MM.1S (cell line): ENCODE measurements at regions not wholly inside any gene's neighbourhood (a gene's known extent, or its start where the extent isn't known, plus 50 kb on each side); places are given as distances from the start of the nearest gene placed in this dataset.

Source experiments
- DNase-seq: peaks from one replicate; pipeline ENCODE4 v3.0.0-alpha.2; 2015
- H2AFZ ChIP-seq: fragments of 300-600 bp; sonication (generic); 2 replicates; pipeline ENCODE4 v1.6.0; 2016; ENCODE audit warnings: antibody characterized with exemption, low read length
- H3F3A ChIP-seq: fragments of 300-600 bp; sonication (generic); 2 replicates; pipeline ENCODE4 v1.6.1; 2016; ENCODE audit warnings: mild to moderate bottlenecking, antibody characterized with exemption, low read length, moderate library complexity, mixed read lengths; ENCODE audit not compliant: insufficient read depth
- H3K27ac ChIP-seq: fragments of 300-600 bp; sonication (generic); 2 replicates; pipeline ENCODE4 v1.5.1; 2016; ENCODE audit warnings: mild to moderate bottlenecking, low read length
- H3K27me3 ChIP-seq: fragments of 300-600 bp; sonication (generic); replicated peaks from 2 replicates; pipeline ENCODE4 v1.6.0; 2016; ENCODE audit warnings: low read length; ENCODE audit not compliant: insufficient read depth
- H3K36me3 ChIP-seq: fragments of 300-600 bp; sonication (generic); replicated peaks from 2 replicates; pipeline ENCODE4 v1.6.1; 2016; ENCODE audit warnings: mild to moderate bottlenecking, low read length, mixed read lengths; ENCODE audit not compliant: insufficient read depth
- H3K4me1 ChIP-seq: fragments of 300-600 bp; sonication (generic); 2 replicates; pipeline ENCODE4 v1.6.1; 2016; ENCODE audit warnings: low read length, mixed read lengths
- H3K4me2 ChIP-seq: fragments of 300-600 bp; sonication (generic); 2 replicates; pipeline ENCODE4 v1.6.0; 2016; ENCODE audit warnings: low read depth, low read length
- H3K4me3 ChIP-seq: fragments of 300-600 bp; sonication (generic); 2 replicates; pipeline ENCODE4 v1.5.1; 2016; ENCODE audit warnings: low read length, mixed read lengths
- H3K79me2 ChIP-seq: fragments of 300-600 bp; sonication (generic); 2 replicates; pipeline ENCODE4 v1.6.1; 2016; ENCODE audit warnings: mixed run types, low read length, mixed read lengths
- H3K9ac ChIP-seq: fragments of 300-600 bp; sonication (generic); 2 replicates; pipeline ENCODE4 v1.6.1; 2016; ENCODE audit warnings: low read length, mixed read lengths
- H3K9me2 ChIP-seq: fragments of 300-600 bp; sonication (generic); replicated peaks from 2 replicates; pipeline ENCODE4 v1.6.1; 2016; ENCODE audit warnings: mild to moderate bottlenecking, low read length, mixed read lengths; ENCODE audit not compliant: insufficient read depth
- H3K9me3 ChIP-seq: fragments of 300-600 bp; sonication (generic); replicated peaks from 2 replicates; pipeline ENCODE4 v1.6.1; 2016; ENCODE audit warnings: mild to moderate bottlenecking, low read length, mixed read lengths; ENCODE audit not compliant: insufficient read depth
- H4K20me1 ChIP-seq: fragments of 300-600 bp; sonication (generic); 2 replicates; pipeline ENCODE4 v1.6.1; 2016; ENCODE audit warnings: mild to moderate bottlenecking, low read length, moderate library complexity, mixed read lengths; ENCODE audit not compliant: insufficient read depth
- CTCF ChIP-seq: fragments of 300-600 bp; sonication (generic); IDR thresholded peaks from 2 replicates; pipeline ENCODE4 v1.5.1; 2016; ENCODE audit warnings: antibody characterized with exemption, low read length, mixed read lengths
- EZH2 ChIP-seq: fragments of 300-600 bp; sonication (generic); optimal IDR thresholded peaks from 2 replicates; pipeline ENCODE3; 2017; ENCODE audit warnings: low read depth, mild to moderate bottlenecking, antibody characterized with exemption, low read length, mixed read lengths
- EZH2phosphoT487 ChIP-seq: fragments of 300-600 bp; sonication (generic); IDR thresholded peaks from 2 replicates; pipeline ENCODE4 v1.6.1; 2018; ENCODE audit warnings: antibody characterized with exemption, low read length

DNA sequence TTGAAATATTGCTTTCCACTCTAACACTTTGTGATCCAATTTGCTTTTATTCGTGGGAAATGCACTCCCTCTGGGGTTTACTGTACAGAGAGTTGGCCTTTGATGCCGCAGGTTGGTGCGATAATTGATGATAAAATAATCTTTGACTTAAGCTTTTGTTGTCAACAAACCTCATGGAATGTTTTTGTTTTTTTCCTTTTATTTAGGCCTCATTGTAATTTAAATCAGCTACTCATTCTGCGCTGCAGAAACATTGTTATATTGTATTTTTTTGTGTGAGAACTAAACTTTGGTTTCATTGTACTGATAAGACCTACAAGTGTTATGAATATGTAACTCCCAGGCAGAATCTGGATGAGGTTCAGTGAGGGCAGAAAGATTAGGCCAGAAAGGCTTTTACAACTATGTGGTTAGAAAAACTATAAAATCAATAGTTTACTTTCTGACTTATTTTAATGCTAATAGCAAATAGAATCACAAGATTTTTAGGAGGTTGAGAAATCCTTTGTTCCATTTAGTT lies 76.8 kb upstream of the POM121L12 start:
- H3K4me2 ChIP-seq: no peak overlapping the region
- no peaks in the 10 kb centered on the region for H4K20me1 ChIP-seq
- no peaks in the 10 kb centered on the region for H3K4me1 ChIP-seq
- no peaks in the 10 kb centered on the region for H3K9me3 ChIP-seq
- no peak for DNase-seq
- H3K9me2 ChIP-seq: no peaks in the 10 kb centered on the region
- H3K36me3 ChIP-seq: no peaks in the 10 kb centered on the region
- H3K27me3 ChIP-seq: no peaks in the 10 kb centered on the region
- no peaks in the 10 kb centered on the region for H3F3A ChIP-seq
- no peaks in the 10 kb centered on the region for H3K79me2 ChIP-seq
- TF ChIP-seq EZH2phosphoT487 (no peak), EZH2 (no peak), CTCF (no peak)
- H3K9ac ChIP-seq: no peak overlapping the region
- H3K4me3 ChIP-seq: no peak overlapping the region
- H3K27ac ChIP-seq: no peak overlapping the region
- no peak overlapping the region for H2AFZ ChIP-seq

DNA sequence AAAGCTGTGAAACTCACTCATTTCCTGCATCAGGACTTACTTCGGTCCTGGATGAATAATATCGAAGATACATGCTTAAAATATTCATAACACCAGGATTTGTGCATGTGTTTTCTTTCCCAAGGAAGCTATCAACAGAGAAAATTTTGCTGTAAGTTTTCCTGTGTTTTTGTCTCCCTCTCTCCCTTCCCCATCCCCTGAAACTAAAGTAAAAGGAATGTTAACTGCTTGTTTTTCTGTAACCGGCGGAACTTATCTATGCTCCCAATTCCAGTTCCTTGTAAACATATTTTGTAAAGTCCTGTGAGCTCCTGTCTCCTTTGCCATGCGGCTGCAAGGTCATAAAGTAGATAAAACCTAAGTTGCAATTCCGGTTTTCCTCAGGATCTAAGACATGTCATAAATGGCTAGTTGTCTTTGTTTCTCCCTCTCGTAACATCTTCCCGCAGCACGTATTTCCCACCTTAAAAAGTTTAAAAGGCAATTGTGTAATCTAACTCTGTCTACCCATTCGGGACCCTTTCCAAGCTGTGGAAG lies 79.0 kb upstream of the POM121L12 start:
- H3K9me3 ChIP-seq: no peaks in the 10 kb centered on the region
- no peaks in the 10 kb centered on the region for H3K4me1 ChIP-seq
- no peak overlapping the region for H3K9ac ChIP-seq
- no peak overlapping the region for H2AFZ ChIP-seq
- H3K27me3 ChIP-seq: no peaks in the 10 kb centered on the region
- H3K4me2 ChIP-seq: no peak overlapping the region
- H4K20me1 ChIP-seq: no peaks in the 10 kb centered on the region
- H3K36me3 ChIP-seq: no peaks in the 10 kb centered on the region
- no peaks in the 10 kb centered on the region for H3K9me2 ChIP-seq
- DNase-seq: no peak
- H3F3A ChIP-seq: no peaks in the 10 kb centered on the region
- TF ChIP-seq CTCF: no peak
- TF ChIP-seq EZH2: no peak
- TF ChIP-seq EZH2phosphoT487: no peak
- no peak overlapping the region for H3K4me3 ChIP-seq
- no peaks in the 10 kb centered on the region for H3K79me2 ChIP-seq
- H3K27ac ChIP-seq: no peak overlapping the region

DNA sequence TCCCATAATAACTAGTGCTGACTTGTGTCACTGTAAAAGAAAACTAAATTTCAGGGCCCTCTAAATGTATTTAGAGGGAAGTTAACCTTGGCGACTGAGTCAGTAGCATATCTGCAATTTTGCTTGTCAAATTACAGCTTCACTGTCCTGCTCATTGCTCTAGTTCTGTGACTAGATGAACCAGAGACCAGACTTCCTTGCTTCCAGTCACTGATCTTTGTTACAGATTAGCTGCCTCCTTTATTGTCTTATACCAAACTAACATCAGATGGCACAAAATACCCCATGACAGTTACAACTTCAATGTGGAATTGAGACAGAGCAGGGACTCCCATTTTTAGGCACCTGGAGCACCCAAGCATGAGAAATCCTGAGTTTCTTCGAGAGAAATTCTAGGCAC lies 79.9 kb upstream of the POM121L12 start:
- Histone ChIP-seq H3K27ac (no peak overlapping the region), H3K9me3 (no peaks in the 10 kb centered on the region), H4K20me1 (no peaks in the 10 kb centered on the region), H3K4me2 (no peak overlapping the region), H3K79me2 (no peaks in the 10 kb centered on the region), H3K36me3 (no peaks in the 10 kb centered on the region), H3K27me3 (no peaks in the 10 kb centered on the region), H3K9me2 (no peaks in the 10 kb centered on the region), H3K4me3 (no peak overlapping the region), H3F3A (no peaks in the 10 kb centered on the region), H3K4me1 (no peaks in the 10 kb centered on the region), H3K9ac (no peak overlapping the region), H2AFZ (no peak overlapping the region)
- TF ChIP-seq EZH2phosphoT487: no peak
- no peak for TF ChIP-seq EZH2
- TF ChIP-seq CTCF: no peak
- DNase-seq: no peak
